Keratinocyte (primary cell): ENCODE measurements at regions not wholly inside any gene's neighbourhood (a gene's known extent, or its start where the extent isn't known, plus 50 kb on each side); places are given as distances from the start of the nearest gene placed in this dataset.

Source experiments
- DNase-seq: peaks from one replicate; pipeline ENCODE4 v3.0.0-alpha.2; 2011; ENCODE audit warnings: low read depth, missing footprints, low spot score
- FAIRE-seq: peaks from 2 replicates; lab custom pipeline; 2011; peaks lifted over from hg19 to GRCh38; lab: Jason Lieb, UNC
- H2AFZ ChIP-seq: 2 replicates; pipeline ENCODE4 v1.6.0; 2012; ENCODE audit warnings: low read length, control low read depth, inconsistent platforms; ENCODE audit not compliant: control insufficient read depth
- H3K27ac ChIP-seq: 2 replicates; pipeline ENCODE4 v1.5.1; 2011; ENCODE audit warnings: low read length; ENCODE audit not compliant: control insufficient read depth, insufficient read depth
- H3K27me3 ChIP-seq: 3 replicates; pipeline ENCODE4 v1.6.0; 2011; ENCODE audit warnings: low read length; ENCODE audit not compliant: control insufficient read depth, insufficient read depth; ENCODE audit errors: extremely low read depth
- H3K36me3 ChIP-seq, 2 experiments: 2 replicates in 1 of 2; 3 replicates in 1 of 2; pipeline ENCODE4 v1.5.1; 2011; ENCODE audit warnings: low read length in 2 of 2, mild to moderate bottlenecking in 1 of 2; ENCODE audit not compliant: control insufficient read depth in 2 of 2, insufficient read depth in 2 of 2; ENCODE audit errors: extremely low read depth in 1 of 2
- H3K4me1 ChIP-seq: 3 replicates; pipeline ENCODE4 v1.5.1; 2011; ENCODE audit warnings: low read length; ENCODE audit not compliant: control insufficient read depth, insufficient read depth; ENCODE audit errors: extremely low read depth
- H3K4me2 ChIP-seq: 3 replicates; pipeline ENCODE4 v1.6.0; 2011; ENCODE audit warnings: low read depth, low read length; ENCODE audit not compliant: control insufficient read depth, insufficient read depth; ENCODE audit errors: extremely low read depth
- H3K4me3 ChIP-seq, 3 experiments: fragments of 200-600 bp in 1 of 3; sonication (generic) in 1 of 3; 2 replicates in 2 of 3; 3 replicates in 1 of 3; pipeline ENCODE4 v1.5.1; 2011 to 2016; ENCODE audit warnings: low read length in 3 of 3, mild to moderate bottlenecking in 3 of 3, control low read depth in 2 of 3, inconsistent platforms in 1 of 3, low read depth in 1 of 3, mixed read lengths in 1 of 3, mixed run types in 1 of 3, moderate library complexity in 1 of 3; ENCODE audit not compliant: control insufficient read depth in 2 of 3, insufficient read depth in 2 of 3; ENCODE audit errors: extremely low read depth in 1 of 3
- H3K79me2 ChIP-seq: 2 replicates; pipeline ENCODE4 v1.6.0; 2012; ENCODE audit warnings: low read length; ENCODE audit not compliant: control insufficient read depth, insufficient read depth
- H3K9ac ChIP-seq: 3 replicates; pipeline ENCODE4 v1.6.0; 2011; ENCODE audit warnings: low read length; ENCODE audit not compliant: control insufficient read depth, insufficient read depth; ENCODE audit errors: extremely low read depth
- H3K9me1 ChIP-seq: 3 replicates; pipeline ENCODE4 v1.6.0; 2011; ENCODE audit warnings: low read length; ENCODE audit not compliant: control insufficient read depth, insufficient read depth; ENCODE audit errors: extremely low read depth
- H3K9me3 ChIP-seq: 2 replicates; pipeline ENCODE4 v1.5.1; 2012; ENCODE audit warnings: low read depth, low read length; ENCODE audit not compliant: control insufficient read depth
- H4K20me1 ChIP-seq: 3 replicates; pipeline ENCODE4 v1.6.0; 2011; ENCODE audit warnings: low read length; ENCODE audit not compliant: control insufficient read depth, insufficient read depth; ENCODE audit errors: extremely low read depth
- CTCF ChIP-seq, 3 experiments: IDR thresholded peaks in 1 of 3; conservative IDR thresholded peaks in 1 of 3; optimal IDR thresholded peaks in 1 of 3; 2 replicates in 2 of 3; 3 replicates in 1 of 3; pipeline versions ENCODE3 to v1.5.1; 2011; ENCODE audit warnings: low read length in 3 of 3, mild to moderate bottlenecking in 3 of 3, moderate library complexity in 2 of 3, control low read depth in 1 of 3, inconsistent platforms in 1 of 3; ENCODE audit not compliant: insufficient read depth in 2 of 3; ENCODE audit errors: extremely low read depth in 1 of 3
- EZH2 ChIP-seq: IDR thresholded peaks from one replicate; pipeline ENCODE4 v1.6.1; 2012; ENCODE audit warnings: inconsistent platforms, mild to moderate bottlenecking, low read length, moderate library complexity
- dilution Hi-C: fragments of 300-500 bp; cut with MboI; formaldehyde crosslinking; loops from one replicate; pipeline ENCODE4 v1.7.0; 2020; ENCODE audit warnings: low sequenced_read_pairs; ENCODE audit not compliant: extremely low pct_ligation_motif_present

- no peaks in the 10 kb centered on the region for H3K36me3 ChIP-seq
- no peaks in the 10 kb centered on the region for H3K4me1 ChIP-seq
- H4K20me1 ChIP-seq, result no peaks in the 10 kb centered on the region
- no peak overlapping the region for H3K9ac ChIP-seq
- no peak overlapping the region for H3K4me2 ChIP-seq
- H3K79me2 ChIP-seq, result no peaks in the 10 kb centered on the region
- H3K9me1 ChIP-seq, result no peaks in the 10 kb centered on the region
- FAIRE-seq, result no peak
- no peaks in the 10 kb centered on the region for H3K27me3 ChIP-seq
- DNase-seq, result no peak
- H3K9me3 ChIP-seq, result no peaks in the 10 kb centered on the region
- dilution Hi-C loops, result no loop called here
- no peak overlapping the region for H3K27ac ChIP-seq
- TF ChIP-seq CTCF (optimal IDR thresholded peaks at IDR 0.05 in 1 of 3, IDR thresholded peaks at IDR 0.05 in 1 of 3, conservative IDR thresholded peaks at IDR 0.05 in 1 of 3; ENCODE audit: extremely low read depth in 1 of 3, insufficient read depth in 2 of 3, low read length in 3 of 3) (no peak), EZH2 (no peak)
- no peak overlapping the region for H2AFZ ChIP-seq
- H3K4me3 ChIP-seq, result no peak overlapping the region
These were observed 332.0 kb downstream of the IRS1 start for GRCh38 chr2:226467633-226468032.

DNA sequence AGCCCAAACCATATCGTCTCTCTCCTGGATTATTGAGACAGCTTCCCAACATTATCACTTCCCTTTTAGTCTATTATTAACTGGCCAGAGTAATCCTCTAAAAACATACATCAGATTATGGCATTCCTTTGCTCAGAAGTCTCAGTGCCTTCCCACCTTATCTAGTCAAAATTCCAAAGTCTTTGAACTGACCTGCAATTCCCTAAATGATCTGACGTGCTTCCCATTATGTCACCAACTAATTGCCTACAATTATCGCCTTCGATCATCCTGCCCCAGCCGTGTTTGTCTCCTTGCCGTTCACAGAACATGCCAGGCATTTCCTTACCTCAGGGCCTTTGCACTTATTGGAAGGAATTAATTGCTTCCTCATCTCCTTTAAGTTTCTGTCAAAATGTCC is 332.4 kb downstream of the IRS1 start:
- no peak for DNase-seq
- dilution Hi-C loops, result no loop called here
- Histone ChIP-seq H3K4me2 (no peak overlapping the region), H3K9ac (no peak overlapping the region), H4K20me1 (no peaks in the 10 kb centered on the region), H3K36me3 (no peaks in the 10 kb centered on the region), H3K9me1 (no peaks in the 10 kb centered on the region), H3K27me3 (no peaks in the 10 kb centered on the region), H3K4me3 (no peak overlapping the region), H2AFZ (no peak overlapping the region), H3K79me2 (no peaks in the 10 kb centered on the region), H3K4me1 (no peaks in the 10 kb centered on the region), H3K27ac (no peak overlapping the region), H3K9me3 (no peaks in the 10 kb centered on the region)
- no peak for FAIRE-seq
- no peak for TF ChIP-seq CTCF (optimal IDR thresholded peaks at IDR 0.05 in 1 of 3, IDR thresholded peaks at IDR 0.05 in 1 of 3, conservative IDR thresholded peaks at IDR 0.05 in 1 of 3; ENCODE audit: extremely low read depth in 1 of 3, insufficient read depth in 2 of 3, low read length in 3 of 3)
- TF ChIP-seq EZH2, result no peak
